GM12878 (cell line): ENCODE measurements at regions not wholly inside any gene's neighbourhood (a gene's known extent, or its start where the extent isn't known, plus 50 kb on each side); places are given as distances from the start of the nearest gene placed in this dataset.

Experiments used
- ATAC-seq: fragments of 200-7000 bp; cut with Tn5 transposase; 3 replicates; pipeline ENCODE4 v1.9.1; 2020; ENCODE audit warnings: mild to moderate bottlenecking, moderate library complexity
- BruUV-seq: library from RNA; stranded (reverse); fragments of 400-500 nt; replicated peaks from 2 replicates; lab custom pipeline; 2021; lab: Mats Ljungman, UMichigan
- CTCF ChIA-PET: fragments of 300-600 bp; sonication (Branson Sonifier 250); formaldehyde crosslinking; extraction: SDS; loops from one replicate; lab custom pipeline; 2021; ENCODE audit warnings: inconsistent platforms; lab: Yijun Ruan, JAX
- POLR2A ChIA-PET: fragments of 350-600 bp; formaldehyde crosslinking; extraction: SDS; loops from one replicate; lab custom pipeline; 2021; ENCODE audit warnings: inconsistent platforms; lab: Charles Lee
- RAD21 ChIA-PET: fragments of 300-600 bp; sonication (Branson Sonifier 250); formaldehyde crosslinking; loops from one replicate; lab custom pipeline; 2023; ENCODE audit warnings: antibody characterized with exemption; ENCODE audit not compliant: unreplicated experiment; lab: Charles Lee
- SMC1A ChIA-PET: fragments of 300-600 bp; sonication (Branson Sonifier 250); formaldehyde crosslinking; loops from one replicate; lab custom pipeline; 2023; ENCODE audit not compliant: unreplicated experiment, uncharacterized antibody; lab: Charles Lee
- DNase-seq: peaks from one replicate; pipeline ENCODE4 v3.0.0-alpha.2; 2011; ENCODE audit warnings: low read depth, low spot score
- FAIRE-seq: peaks from 3 replicates; lab custom pipeline; 2011; peaks lifted over from hg19 to GRCh38; lab: Jason Lieb, UNC
- H2AFZ ChIP-seq: 2 replicates; pipeline ENCODE4 v1.6.0; 2011; ENCODE audit warnings: low read depth, low read length, control low read depth; ENCODE audit not compliant: control insufficient read depth
- H3K27ac ChIP-seq: 2 replicates; pipeline ENCODE4 v1.5.1; 2011; ENCODE audit warnings: control low read depth; ENCODE audit not compliant: control insufficient read depth, insufficient read depth
- H3K27me3 ChIP-seq, 2 experiments: replicated peaks in 1 of 2; 2 replicates each; pipeline versions ENCODE4 v1.6.0 to v1.6.1; 2011; ENCODE audit warnings: low read length in 1 of 2; ENCODE audit not compliant: control insufficient read depth in 2 of 2, insufficient read depth in 2 of 2
- H3K36me3 ChIP-seq, 2 experiments: 2 replicates each; pipeline ENCODE4 v1.5.1; 2011; ENCODE audit warnings: low read length in 1 of 2; ENCODE audit not compliant: control insufficient read depth in 2 of 2, insufficient read depth in 2 of 2
- H3K4me1 ChIP-seq: 2 replicates; pipeline ENCODE4 v1.6.1; 2011; ENCODE audit warnings: mild to moderate bottlenecking, low read length, moderate library complexity, mixed read lengths; ENCODE audit not compliant: control insufficient read depth, insufficient read depth
- H3K4me2 ChIP-seq: 2 replicates; pipeline ENCODE4 v1.6.0; 2011; ENCODE audit warnings: control low read depth; ENCODE audit not compliant: control insufficient read depth, insufficient read depth
- H3K4me3 ChIP-seq: fragments of 200-600 bp; sonication (generic); 2 replicates; pipeline ENCODE4 v1.5.1; 2016
- H3K79me2 ChIP-seq: 2 replicates; pipeline ENCODE4 v1.6.0; 2011; ENCODE audit warnings: low read length; ENCODE audit not compliant: control insufficient read depth, insufficient read depth
- H3K9ac ChIP-seq: 2 replicates; pipeline ENCODE4 v1.8.0; 2011; ENCODE audit warnings: low read length, control low read depth, mixed read lengths; ENCODE audit not compliant: control insufficient read depth, insufficient read depth
- H3K9me3 ChIP-seq: replicated peaks from 3 replicates; pipeline ENCODE4 v1.5.1; 2011; ENCODE audit warnings: mild to moderate bottlenecking, low read length; ENCODE audit not compliant: control insufficient read depth, insufficient read depth
- H4K20me1 ChIP-seq: 2 replicates; pipeline ENCODE4 v1.6.0; 2011; ENCODE audit not compliant: control insufficient read depth, insufficient read depth
- ATF3 ChIP-seq: IDR thresholded peaks from 2 replicates; pipeline ENCODE4 v1.6.1; 2011; ENCODE audit warnings: low read depth, mild to moderate bottlenecking, low read length, moderate library complexity, borderline replicate concordance; ENCODE audit errors: extremely low read depth
- CBX5 ChIP-seq: sonication (generic); IDR thresholded peaks from 2 replicates; pipeline ENCODE4 v1.6.1; 2016; ENCODE audit warnings: low read depth, moderate library complexity, mild to moderate bottlenecking, inconsistent platforms
- CHD1 ChIP-seq: IDR thresholded peaks from 2 replicates; pipeline ENCODE4 v1.6.1; 2012; ENCODE audit warnings: low read depth, low read length, improper control_type of control experiment
- ETV6 ChIP-seq, 2 experiments: fragments of 450-650 bp in 1 of 2; IDR thresholded peaks in 1 of 2; conservative IDR thresholded peaks in 1 of 2; 2 replicates each; pipeline ENCODE4 v1.6.1; 2014; ENCODE audit warnings: antibody characterized with exemption in 1 of 2, borderline replicate concordance in 1 of 2, low read depth in 1 of 2, mild to moderate bottlenecking in 1 of 2, moderate library complexity in 1 of 2
- HDAC2 ChIP-seq: fragments of 200-600 bp; sonication (generic); IDR thresholded peaks from 2 replicates; pipeline ENCODE4 v1.6.1; 2017
- HDAC6 ChIP-seq: fragments of 200-600 bp; sonication (generic); IDR thresholded peaks from one replicate; pipeline ENCODE4 v1.8.0; 2017; ENCODE audit warnings: antibody characterized with exemption; ENCODE audit not compliant: unreplicated experiment
- JUND ChIP-seq: IDR thresholded peaks from 2 replicates; pipeline ENCODE4 v1.6.1; 2012; ENCODE audit warnings: low read depth, mild to moderate bottlenecking, low read length, improper control_type of control experiment, moderate library complexity
- NRF1 ChIP-seq: conservative IDR thresholded peaks from 2 replicates; pipeline ENCODE4 v1.6.1; 2011; ENCODE audit warnings: mild to moderate bottlenecking, low read depth, low read length, improper control_type of control experiment
- RELA ChIP-seq: fragments of 450-650 bp; IDR thresholded peaks from 2 replicates; pipeline ENCODE4 v1.8.0; 2014; ENCODE audit warnings: borderline replicate concordance; ENCODE audit not compliant: partially characterized antibody
- RUNX3 ChIP-seq: IDR thresholded peaks from 2 replicates; pipeline ENCODE4 v1.6.1; 2012; ENCODE audit warnings: low read length, inconsistent platforms
- SKIL ChIP-seq: fragments of 450-650 bp; IDR thresholded peaks from 2 replicates; pipeline ENCODE4 v1.6.1; 2017; ENCODE audit warnings: mild to moderate bottlenecking, low read depth, inconsistent platforms; ENCODE audit not compliant: poor library complexity, severe bottlenecking
- TAF1 ChIP-seq: IDR thresholded peaks from 2 replicates; pipeline ENCODE4 v1.6.1; 2011; ENCODE audit warnings: mild to moderate bottlenecking, low read depth, low read length, borderline replicate concordance
- TCF3 ChIP-seq: IDR thresholded peaks from 2 replicates; pipeline ENCODE4 v1.6.1; 2012; ENCODE audit warnings: low read depth, mild to moderate bottlenecking, low read length, borderline replicate concordance; ENCODE audit not compliant: insufficient read depth
- USF1 ChIP-seq: IDR thresholded peaks from 2 replicates; pipeline ENCODE4 v1.6.1; 2011; ENCODE audit warnings: borderline replicate concordance, low read depth, mild to moderate bottlenecking, moderate library complexity, mixed read lengths, low read length; ENCODE audit not compliant: insufficient read depth; ENCODE audit errors: extremely low read length
- ZBTB4 ChIP-seq: fragments of 450-650 bp; formaldehyde crosslinking; IDR thresholded peaks from 2 replicates; pipeline ENCODE4 v1.4.0; 2022; ENCODE audit warnings: mild to moderate bottlenecking, moderate library complexity
- WGBS: methylation state at CpG from one replicate; pipeline ENCODE4 v1.1.6; 2016; ENCODE audit warnings: low lambda C conversion rate; ENCODE audit not compliant: insufficient replicate concordance, insufficient coverage; ENCODE audit errors: missing lambda C conversion rate; 5-methylcytosine and 5-hydroxymethylcytosine counted together
- in situ Hi-C: fragments of 300-500 bp; cut with MboI; formaldehyde crosslinking; loops from 9 replicates; pipeline ENCODE4 v1.14.3; 2018; ENCODE audit warnings: mixed read lengths
- intact Hi-C: fragments of 100-400 bp; cut with micrococcal nuclease; formaldehyde crosslinking; loops from one replicate; pipeline ENCODE4 v1.14.2; 2022; ENCODE audit not compliant: unreplicated experiment

GRCh38 chr14:71348817-71349216 lies 441.6 kb downstream of the PCNX1 start:
- H3K9me3 ChIP-seq = peaks cover 31% of the 10 kb centered on the region
- POLR2A ChIA-PET = interaction anchor here (1.5 kb wide), 1 partner anchor 50 kb away, joined by 3 read pairs; no protein-coding TSS in a partner anchor
- intact Hi-C loops (no loop called here), in situ Hi-C loops (no loop called here)
- no peaks in the 10 kb centered on the region for H4K20me1 ChIP-seq
- H3K4me2 ChIP-seq = no peak overlapping the region
- SMC1A ChIA-PET = interaction anchor here (0.8 to 2.3 kb wide), 13 partner anchors 9 to 206 kb away, joined by 3 to 10 read pairs (median 4); no protein-coding TSS in a partner anchor
- peaks cover 84% of the 10 kb centered on the region for H3K79me2 ChIP-seq
- no peak for FAIRE-seq
- 58% methylated on average over 4 of the region's 4 CpGs for WGBS
- no peak overlapping the region for H3K4me3 ChIP-seq
- no peak overlapping the region for H3K9ac ChIP-seq
- RAD21 ChIA-PET = interaction anchor here (1.1 to 11.5 kb wide), 2 partner anchors 9 to 24 kb away, joined by 4 to 128 read pairs; no protein-coding TSS in a partner anchor
- peaks cover 17% of the 10 kb centered on the region for H3K4me1 ChIP-seq
- H3K36me3 ChIP-seq = peaks cover 4 to 16% of the 10 kb centered on the region in 2 experiments
- no peak overlapping the region for H2AFZ ChIP-seq
- TF ChIP-seq HDAC2 = no peak
- TF ChIP-seq RELA = no peak
- no peak for TF ChIP-seq ZBTB4 (CRISPR knock-in tag)
- TF ChIP-seq TCF3 = no peak
- TF ChIP-seq USF1 = no peak
- TF ChIP-seq JUND = no peak
- TF ChIP-seq ETV6 (conservative IDR thresholded peaks at IDR 0.05 in 1 of 2, IDR thresholded peaks at IDR 0.05 in 1 of 2; ENCODE audit: borderline replicate concordance in 1 of 2, low read depth in 1 of 2) = 0 out of 4 replicates have a peak, but pooled peaks of 1 of the 2 experiments have one; percentile 9
- TF ChIP-seq CHD1 = no peak
- TF ChIP-seq SKIL = no peak
- TF ChIP-seq NRF1 = no peak
- TF ChIP-seq HDAC6 = no peak
- TF ChIP-seq TAF1 = no peak
- TF ChIP-seq ATF3 = no peak
- peak; percentile 73 for TF ChIP-seq RUNX3
- no peak for TF ChIP-seq CBX5
- TF ChIP-seq, all 136 proteins: peak for 2
- peak overlapping the region; percentile 35 for H3K27ac ChIP-seq
- CTCF ChIA-PET = interaction anchor here (1.4 to 1.5 kb wide), 2 partner anchors 14 to 25 kb away, joined by 3 to 4 read pairs; no protein-coding TSS in a partner anchor
- no peaks in the 10 kb centered on the region for H3K27me3 ChIP-seq
- no TSS peak for BruUV-seq
- peak; percentile 56 for ATAC-seq
- DNase-seq = no peak
